NCI-H1436 (cell line): ENCODE measurements at regions not wholly inside any gene's neighbourhood (a gene's known extent, or its start where the extent isn't known, plus 50 kb on each side); places are given as distances from the start of the nearest gene placed in this dataset.

Source experiments
- DNase-seq: peaks from one replicate; lab custom pipeline; 2025; lab: John Stamatoyannopoulos, UW

DNA sequence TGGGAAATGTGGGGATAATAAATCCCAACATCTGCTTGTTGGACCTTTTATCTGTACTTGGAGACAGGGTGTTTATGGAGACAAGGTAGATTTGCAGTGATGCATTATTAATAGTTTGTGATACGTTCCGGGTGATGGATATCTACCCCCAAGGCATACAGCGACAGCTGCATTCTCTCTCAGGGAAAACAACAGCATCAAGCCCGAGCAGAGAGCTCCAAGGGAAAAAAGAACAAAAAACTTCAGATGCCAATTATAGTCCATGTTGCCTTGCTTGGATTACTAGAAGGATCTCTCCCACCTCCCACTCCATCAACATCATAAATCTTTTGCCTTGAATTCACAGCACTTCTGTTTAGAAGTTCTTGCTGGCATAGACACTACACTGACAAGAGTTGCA lies 187.5 kb upstream of the CDH11 start:
- no peak for DNase-seq

DNA sequence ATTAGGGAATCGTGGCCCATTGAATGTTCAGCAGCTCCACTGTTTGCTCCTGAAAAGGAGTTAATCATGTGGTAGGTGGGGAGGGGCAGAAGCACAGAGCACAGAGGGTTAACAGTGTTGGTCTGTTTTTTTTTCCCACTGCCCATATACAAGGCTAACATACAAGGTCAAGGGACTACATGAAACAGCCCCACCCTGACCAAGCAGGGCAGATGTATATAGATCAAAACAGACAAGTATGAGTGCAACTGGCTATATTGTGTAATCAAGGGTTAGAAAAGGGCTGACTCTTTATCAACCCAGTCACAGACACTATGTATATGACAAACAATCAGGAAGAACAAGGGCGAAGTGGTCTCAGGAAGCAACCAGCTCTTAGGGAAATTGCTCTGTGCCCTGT lies 186.6 kb upstream of the CDH11 start:
- DNase-seq = no peak

DNA sequence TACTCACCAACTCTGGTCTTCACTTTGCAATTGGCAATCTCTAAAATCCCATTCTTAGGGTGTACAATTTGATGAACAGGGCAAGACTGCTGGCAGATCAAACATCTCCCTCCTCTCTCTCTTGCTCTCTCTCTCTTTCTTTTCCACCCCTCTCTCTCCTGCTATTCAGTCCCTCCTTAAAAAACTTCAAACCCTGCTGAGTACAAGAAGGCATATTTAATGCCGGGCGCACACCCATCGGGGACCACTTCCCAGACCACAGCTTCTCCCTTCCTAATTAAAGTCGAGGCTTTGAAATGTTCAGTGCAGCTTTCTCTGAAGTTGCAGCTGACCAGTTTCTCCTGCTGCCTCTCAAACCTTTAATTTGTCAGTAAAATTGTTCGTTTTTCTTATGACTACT lies 185.4 kb upstream of the CDH11 start:
- DNase-seq = no peak

DNA sequence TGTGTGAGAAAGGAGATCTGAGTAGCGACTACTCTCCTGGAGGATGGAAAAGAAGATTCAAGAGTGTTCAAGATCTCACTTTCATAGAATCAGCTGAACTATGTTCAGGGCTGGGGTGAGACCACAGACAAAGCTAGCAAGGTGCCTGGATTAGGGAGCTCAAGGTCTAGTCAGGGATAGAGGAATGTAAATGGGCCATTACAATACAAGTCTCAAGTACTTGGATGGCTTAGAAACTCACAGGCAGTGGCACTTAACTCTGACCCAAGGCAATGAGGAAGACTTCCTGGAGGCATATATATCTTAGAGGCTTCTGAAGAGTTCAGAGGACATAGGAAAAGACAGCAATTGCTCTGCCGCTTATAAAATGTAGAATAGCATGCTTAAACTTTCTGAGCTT lies 184.9 kb upstream of the CDH11 start:
- no peak for DNase-seq

DNA sequence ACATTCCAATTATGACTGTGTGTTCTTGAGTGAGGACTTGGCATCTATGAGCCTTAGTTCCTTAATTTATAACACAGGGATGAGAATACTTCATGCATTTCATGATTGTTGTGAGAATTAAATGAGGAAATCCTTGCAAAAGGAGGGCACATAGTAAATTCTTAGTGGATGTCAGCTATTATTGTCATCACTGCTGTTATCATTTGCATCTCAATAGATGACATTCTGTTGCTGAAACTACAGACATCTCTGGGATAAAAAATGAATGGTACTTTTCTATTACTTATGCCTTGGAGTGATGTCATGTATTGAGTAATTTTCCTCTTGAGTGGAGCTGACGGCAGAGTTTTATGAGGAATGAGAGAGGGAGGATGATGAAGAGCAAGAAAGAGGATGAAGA lies 184.4 kb upstream of the CDH11 start:
- no peak for DNase-seq

DNA sequence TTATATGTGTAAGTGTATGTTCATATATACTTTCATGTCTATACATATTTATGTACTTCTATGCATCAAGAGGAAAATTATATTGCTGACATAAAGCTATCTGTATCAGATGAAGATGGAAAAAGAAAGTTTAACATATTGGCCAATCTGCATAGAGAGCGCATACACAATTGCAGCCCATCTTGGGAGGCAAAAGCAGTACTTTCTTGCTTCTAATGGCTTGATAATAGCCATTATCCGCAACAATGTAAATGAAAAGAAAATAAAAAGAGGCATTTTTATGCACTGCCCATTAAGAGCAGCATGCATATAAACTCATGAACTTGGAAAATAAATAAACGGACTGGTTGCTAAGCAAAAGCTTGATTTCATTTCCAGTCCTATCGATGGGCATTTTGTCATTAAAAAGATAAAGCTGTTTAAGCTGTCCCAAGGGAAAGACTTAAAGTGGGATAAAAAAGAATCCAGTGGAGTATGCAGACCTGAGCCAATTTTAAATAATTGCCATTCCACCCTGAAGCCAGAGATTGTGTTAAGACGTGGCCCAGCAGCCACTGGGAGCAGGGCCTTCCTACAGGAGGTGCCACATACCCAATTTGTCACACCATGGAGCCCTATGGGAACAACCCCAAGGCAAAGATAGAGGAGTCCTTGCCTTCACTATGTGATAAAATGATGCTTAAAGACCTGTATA lies 183.6 kb upstream of the CDH11 start:
- DNase-seq = no peak

DNA sequence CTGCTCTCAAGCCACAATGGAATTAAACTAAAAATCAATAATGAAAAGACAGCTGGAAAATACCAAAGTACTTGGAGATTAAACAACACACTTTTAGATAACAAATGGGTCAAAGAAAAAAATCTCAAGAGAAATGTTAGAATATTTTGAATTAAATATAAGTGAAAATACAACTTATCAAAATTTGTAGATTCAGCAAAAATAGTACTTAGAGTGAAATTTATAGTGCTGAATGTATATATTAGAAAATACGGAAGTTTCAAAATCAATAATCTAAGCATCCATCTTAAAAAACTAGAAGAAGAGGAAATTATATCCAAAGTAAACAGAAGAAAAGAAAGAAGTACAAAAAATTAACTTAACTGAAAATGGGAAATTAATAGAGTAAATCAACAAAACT lies 179.2 kb upstream of the CDH11 start:
- no peak for DNase-seq

DNA sequence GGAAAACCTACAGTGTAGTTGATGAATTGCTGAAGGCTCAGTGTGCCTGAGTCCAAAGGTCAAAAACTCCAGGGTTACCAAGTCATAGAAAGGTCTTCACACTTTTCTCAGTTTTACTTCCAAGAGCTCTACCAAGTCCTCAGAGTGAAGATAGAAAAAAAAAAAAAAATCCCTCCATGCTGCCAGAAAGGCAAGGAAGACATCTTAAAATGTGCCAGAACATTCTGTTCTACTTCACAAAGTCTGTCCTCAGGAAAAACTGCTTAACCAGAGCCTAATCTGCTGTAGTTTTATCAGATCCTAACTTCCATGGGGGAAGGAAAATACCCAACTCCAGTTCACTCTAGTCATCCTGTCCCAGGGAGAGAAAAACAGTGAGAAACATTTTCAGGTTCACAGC lies 175.6 kb upstream of the CDH11 start:
- no peak for DNase-seq

DNA sequence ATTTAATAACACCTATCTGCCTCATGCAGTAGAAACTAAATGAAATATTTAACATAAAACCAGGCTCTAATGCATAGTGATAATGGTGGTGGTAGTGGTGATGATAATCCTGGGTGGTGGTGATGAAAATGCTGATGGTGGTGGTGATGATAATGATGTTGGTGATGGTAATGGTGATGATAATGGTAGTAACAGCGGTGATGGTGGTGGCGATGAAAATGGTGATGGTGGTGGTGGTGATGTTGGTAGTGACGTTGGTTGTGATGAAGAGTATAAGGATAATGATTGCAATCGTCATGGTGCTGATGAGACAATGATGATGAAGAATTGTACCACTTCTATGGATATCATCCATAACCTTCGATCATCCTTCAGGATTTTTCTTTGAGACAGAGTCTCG lies 173.7 kb upstream of the CDH11 start:
- DNase-seq = no peak

DNA sequence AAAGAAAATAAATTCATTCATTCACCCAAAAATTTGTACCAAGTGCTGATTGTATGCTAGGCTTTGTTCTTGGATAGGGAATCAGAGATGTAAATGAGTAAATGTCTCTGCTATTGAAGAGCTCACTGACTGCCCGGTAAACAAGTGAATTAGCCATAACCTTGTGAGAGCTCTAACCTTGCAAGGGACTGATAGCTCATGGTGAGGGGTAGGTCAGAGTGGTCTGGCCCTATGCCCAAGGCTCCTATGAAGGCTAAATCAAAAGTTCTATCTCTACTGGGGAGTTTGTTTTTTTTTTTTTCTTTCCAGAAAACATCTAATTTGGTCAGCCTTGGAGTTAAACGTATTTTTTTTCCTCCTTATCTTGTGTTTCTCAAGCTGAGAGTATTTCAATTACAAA lies 172.8 kb upstream of the CDH11 start:
- no peak for DNase-seq

DNA sequence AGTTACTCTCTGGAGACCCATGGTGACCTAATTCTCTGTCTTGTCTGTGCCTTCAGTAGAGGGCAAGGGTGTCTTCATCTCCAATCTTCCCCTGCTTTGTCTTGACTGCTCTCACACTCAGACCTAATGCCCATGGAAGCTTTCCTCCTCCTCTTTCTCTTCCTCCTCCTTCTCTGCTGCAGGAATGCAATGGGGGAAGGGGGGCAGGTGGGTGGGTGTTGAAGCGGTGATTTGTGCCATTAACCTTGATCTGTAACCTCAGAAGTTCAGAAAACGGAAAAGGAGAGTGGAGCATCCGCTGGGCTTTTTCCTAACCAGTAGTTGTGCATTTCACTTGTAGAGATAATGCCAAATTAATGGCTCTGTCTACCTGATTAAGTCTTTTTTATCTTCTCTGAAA lies 172.3 kb upstream of the CDH11 start:
- DNase-seq = no peak

DNA sequence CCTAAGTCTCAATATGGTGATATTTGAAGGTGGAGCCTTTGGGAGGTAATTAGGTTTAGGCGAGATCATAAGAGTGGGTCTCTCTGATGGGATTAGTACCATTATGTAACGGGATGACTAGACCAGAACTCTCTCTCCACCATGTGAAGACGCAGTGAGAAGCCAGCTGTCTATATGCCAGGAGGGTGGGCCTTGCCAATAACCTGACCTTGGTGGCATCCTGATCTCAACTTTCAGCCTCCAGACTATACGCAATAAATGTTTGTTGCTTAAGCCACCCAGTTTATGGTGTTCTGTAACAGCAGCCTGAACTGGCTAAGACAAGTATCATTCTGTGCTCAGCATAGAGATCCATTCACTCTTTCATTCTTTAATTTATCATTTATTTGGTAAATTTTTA lies 167.2 kb upstream of the CDH11 start:
- no peak for DNase-seq

DNA sequence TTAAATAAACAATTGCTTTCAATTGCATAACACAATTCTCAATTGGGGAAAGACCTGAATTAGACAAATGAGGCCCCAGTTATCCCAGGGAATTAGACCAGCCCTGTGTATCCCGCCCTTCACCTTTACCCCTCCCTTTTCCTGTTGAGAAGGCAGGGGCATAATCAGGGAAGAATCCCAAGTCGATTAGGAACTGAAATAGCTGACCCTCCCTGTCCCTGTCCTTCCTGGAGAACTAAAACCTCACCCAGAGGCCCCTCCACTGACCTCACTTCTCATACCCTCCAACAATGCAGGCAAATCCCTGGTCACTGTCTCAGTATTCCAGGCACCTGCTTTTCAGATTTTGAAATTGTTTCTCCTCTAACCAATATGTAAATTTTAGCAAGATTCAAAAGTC lies 165.4 kb upstream of the CDH11 start:
- DNase-seq = no peak

DNA sequence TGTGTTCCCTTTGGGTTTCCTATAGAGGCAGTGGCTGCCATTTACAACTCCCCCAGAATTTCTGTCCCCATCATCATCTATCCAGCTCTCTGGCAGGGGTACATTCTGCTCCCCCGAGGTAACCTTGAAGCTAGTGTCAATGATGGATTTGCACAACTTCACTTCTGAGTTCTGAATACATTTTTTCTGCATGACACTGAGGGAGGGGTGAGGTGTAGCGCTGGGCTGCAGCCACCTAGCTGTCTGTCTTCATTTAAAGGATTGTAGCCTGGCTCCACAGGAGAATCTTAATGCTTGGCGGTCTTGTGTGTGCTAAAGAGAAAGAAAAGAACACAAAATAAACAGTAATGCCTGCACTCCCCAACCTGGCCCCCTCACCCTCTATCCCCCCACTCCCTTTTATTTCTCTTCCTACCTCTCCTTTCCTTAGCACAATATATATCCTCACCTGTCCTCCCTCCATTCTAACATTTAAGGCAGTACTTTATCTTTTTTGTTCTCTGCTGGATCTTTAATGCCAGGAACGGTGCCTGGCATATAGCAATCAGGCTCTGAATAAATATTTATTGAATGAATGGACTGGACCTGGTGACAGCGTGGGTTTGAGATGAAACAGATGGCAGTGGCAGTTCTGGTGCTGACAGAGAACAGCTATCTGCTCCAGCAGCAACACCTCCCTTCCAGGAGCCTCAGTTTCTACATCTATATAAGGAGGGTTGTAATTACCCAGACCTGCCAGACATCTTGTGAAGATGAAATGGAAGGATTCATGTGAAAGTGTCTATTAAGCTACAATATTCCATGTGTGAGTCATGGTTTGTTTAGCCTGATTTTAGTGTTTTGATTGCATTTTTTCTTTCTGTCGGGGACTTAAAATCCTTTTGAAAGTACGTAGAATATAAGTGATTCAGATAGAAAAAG lies 163.5 kb upstream of the CDH11 start:
- no peak for DNase-seq

DNA sequence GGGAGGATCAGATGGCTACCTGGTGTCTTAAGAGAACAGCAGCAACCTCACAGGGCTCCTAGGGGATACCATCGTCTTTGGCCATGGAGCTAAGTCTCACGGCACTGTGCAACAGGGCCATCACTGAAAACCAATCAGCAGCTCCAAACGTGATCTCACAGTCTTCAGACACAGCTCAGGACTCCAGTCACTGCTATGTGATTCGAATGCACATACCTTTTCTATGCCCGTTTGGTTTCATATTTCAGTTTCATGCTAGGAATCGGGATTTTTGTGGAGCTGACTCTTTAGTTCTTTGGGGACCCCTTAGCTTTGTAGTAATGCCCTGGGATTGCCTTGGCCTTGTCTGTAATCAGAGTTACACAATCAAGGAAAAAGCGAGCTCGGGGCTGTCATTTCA lies 162.8 kb upstream of the CDH11 start:
- no peak for DNase-seq

DNA sequence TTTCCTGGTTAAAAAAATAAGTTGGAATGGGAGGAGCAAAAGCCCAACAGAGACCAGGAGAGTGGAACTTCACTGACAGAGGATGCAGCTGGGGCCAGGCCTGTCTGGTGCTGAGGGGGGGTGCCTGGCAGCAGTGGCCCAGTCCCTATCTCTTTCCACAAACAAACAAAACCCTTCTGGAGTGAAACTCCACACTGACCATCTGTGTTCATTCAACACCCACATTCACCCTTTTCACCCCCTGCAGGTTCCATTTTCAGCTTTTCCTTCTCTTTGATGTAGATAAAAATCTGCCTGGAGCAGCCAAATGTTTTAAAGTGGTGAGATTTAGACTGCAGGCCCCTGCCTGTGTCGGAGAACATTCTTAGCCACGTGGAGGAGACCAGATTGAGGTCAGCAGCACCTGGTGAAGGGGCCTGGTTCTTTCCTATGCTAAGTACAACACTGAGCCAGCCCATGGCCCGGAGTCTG lies 161.4 kb upstream of the CDH11 start:
- no peak for DNase-seq

DNA sequence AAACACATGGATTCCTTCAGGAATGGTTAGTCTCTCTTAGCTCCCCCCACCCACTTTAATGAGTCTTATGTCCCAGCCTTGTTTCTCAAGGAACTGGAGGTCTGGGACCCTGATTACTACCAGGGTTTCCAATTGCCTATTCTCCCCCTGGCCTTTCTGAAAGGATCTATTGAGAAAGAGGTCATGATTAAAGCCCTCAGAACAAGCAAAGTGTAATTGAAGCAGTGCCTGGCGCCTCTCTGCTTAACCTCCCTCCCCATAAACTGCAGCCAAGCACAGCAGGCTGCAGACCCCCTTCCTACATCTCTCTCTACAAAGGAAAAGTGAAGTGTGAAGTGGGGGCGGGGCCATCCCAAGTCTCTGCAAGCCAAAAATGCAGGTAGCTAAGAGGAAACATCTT lies 159.7 kb upstream of the CDH11 start:
- DNase-seq = no peak

DNA sequence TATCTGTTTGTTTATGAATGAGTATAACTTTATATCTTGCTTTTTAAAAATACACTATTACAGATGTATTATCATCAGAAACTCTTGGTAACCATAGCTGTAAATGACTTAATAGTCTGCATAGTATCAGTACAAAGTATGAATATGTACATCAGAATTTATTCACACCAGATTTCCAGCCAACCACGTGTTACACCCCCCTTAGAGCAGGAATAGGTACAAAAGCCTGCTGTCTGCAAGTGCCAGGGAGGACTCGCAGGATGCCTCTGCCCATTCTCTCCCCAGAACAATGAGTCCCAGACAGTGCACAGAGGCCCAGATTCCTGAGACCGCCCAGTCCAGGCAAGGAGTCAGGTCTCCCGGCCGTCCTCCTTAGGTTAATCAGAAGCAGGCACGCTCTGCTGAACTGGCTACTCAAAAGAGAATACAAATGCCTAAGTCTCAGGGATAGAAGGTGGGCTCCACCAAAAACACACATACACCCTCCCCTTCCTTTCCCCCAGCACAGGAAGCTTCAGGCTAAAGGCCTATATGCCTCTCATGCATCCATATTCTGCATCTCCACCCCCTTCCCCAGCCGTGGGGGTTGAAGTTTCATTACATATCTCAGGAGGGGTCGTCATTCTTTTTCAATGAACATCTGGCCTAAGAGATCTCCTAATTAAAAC lies 159.1 kb upstream of the CDH11 start:
- no peak for DNase-seq

DNA sequence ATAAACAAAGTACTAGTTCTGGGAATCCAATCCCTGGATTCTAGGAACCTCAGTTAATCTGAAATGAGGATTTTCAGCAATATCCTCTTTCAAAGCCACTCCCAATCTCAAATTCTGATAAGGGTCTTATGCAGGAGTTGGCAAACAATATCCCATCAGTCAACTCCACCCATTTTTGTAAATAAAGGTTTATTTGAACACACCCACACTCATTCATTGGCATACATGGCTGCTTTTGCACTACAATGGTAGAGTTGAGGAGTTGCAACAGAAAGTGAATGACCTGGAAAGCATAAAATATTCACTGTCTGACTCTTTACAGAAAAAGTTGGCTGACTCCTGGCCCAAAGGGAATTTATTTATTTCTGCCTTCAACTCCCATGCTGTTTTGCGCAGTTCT lies 157.7 kb upstream of the CDH11 start:
- DNase-seq = no peak

DNA sequence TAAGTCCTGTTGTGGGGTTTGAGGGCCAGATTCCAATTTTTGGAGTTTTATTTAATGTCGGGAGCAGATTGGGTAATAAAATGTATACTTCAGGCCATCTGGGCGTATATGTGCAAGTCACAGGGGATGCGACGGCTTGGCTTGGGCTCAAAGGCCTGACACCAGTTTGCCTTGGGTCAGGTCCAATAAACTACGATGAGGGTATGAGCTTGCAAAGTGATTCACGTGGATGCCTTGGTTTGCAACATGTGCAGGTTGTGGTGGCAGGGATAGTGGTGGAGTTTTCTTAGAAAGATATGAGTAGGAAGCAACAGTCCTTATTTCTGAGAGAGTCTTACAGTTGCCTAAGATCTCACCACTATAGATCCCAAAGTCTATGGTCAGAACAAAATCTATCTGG lies 157.0 kb upstream of the CDH11 start:
- DNase-seq = no peak

DNA sequence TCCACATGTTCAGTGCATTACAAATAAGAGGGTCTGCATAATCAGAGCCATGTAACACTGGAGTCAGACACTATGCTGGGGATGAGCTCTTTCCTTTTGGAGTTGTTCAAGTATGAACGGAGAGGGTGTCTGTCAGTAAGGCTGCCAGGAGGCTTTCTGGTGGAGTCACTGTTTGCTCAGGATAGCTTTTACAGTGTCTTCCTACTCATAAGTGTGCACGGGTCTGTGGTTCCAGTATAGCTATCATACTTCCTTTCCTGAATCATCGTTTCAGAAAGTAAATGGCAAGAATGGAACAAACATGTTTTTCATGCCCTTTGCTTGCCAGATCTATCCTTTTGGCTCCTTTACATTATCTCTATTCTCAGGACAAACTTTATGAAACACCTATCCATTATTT lies 152.7 kb upstream of the CDH11 start:
- DNase-seq = no peak

DNA sequence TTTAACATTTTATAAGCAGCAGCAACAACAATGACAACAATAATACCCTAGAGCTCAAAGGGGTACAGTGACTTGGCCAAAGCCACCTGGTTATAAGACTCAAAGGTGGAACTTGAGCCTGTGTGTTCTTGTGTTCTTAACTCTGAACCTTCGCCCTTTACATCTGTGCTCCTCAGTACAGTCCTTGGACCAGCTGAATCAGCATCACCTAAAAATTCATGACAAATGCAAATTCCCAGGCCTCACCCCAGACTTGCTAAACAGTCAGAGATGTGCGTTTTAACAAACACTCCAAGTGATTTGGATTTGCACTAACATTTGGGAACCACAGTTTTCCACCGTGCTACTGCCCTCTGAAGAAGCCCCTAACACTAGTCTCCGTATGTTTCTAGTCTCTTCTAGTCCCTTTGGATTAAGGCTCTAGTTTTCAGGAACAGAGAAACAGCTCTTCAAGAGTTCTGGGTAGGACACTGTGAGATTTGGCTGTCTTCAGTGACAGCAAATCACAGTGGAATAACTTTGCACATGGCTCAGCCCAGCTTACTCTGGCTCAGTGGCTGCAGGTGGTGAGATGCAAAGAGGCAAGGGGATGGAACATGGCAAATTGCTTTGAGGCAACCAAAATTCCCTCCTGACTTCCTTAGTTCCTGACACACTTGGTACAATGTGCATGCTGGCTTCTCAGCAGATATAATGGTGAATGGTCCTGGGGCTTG lies 151.0 kb upstream of the CDH11 start:
- no peak for DNase-seq
